Breast epithelium (tissue), 3 donors: ENCODE measurements at regions not wholly inside any gene's neighbourhood (a gene's known extent, or its start where the extent isn't known, plus 50 kb on each side); places are given as distances from the start of the nearest gene placed in this dataset.

Experiments
- POLR2A ChIP-seq: fragments of 450-650 bp; IDR thresholded peaks from one replicate; pipeline ENCODE4 v1.6.1; 2016; ENCODE audit warnings: antibody characterized with exemption, mild to moderate bottlenecking, moderate library complexity
- POLR2AphosphoS5 ChIP-seq, 3 donors: sonication (generic); formaldehyde crosslinking; IDR thresholded peaks; one replicate each; pipeline ENCODE4 v1.6.1; 2017; ENCODE audit warnings: antibody characterized with exemption in 3 of 3

DNA sequence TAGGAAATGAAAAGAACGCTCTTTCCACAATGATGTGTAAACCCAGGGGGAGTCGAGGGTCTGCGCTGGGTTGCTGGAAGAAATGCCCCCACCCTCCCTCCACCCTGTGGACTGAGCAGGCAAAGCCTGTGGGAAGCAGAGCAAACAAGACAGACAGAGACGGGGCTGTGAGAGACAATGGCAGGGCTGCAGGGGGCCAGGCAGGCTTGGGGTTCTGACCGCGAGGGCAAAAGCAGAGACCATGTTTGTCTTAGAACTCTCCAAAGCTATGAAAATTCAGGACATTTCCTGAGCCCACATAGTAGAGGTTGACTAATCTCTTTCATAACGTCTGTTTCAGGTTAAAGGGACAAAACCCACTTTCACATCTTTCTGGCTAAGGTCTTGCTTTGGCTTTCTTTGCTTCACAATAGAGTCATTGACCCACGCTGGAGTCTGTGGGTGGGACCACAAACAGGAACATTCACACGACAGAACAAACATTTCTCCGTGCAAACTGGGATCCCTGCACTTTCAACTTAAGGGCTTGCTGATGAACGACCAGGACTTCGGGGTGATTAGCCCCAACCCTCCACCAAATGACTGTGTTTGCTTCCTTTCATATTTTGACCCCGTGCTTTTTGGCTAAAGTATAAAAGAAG, 156.0 kb upstream of the TPM1 start:
- TF ChIP-seq POLR2AphosphoS5 (IDR thresholded peaks at IDR 0.05) (peak in 1 of 3 donors; percentile 33), POLR2A (no peak)
